Upper lobe of left lung (tissue), 6 donors: ENCODE measurements at regions not wholly inside any gene's neighbourhood (a gene's known extent, or its start where the extent isn't known, plus 50 kb on each side); places are given as distances from the start of the nearest gene placed in this dataset.

ENCODE experiments used
- ATAC-seq, 2 donors: fragments of 200-7000 bp; cut with Tn5 transposase; one replicate each; pipeline ENCODE4 v1.9.1; 2022; ENCODE audit warnings: mild to moderate bottlenecking in 2 of 2, moderate library complexity in 2 of 2; ENCODE audit not compliant: low FRiP score in 2 of 2
- DNase-seq, 2 donors: peaks; one replicate each; pipeline ENCODE4 v3.0.0-alpha.2; 2019 to 2020
- H3K27ac ChIP-seq, 4 donors: fragments of 200-600 bp; sonication (generic); one replicate each; pipeline ENCODE4 v1.5.1; 2016 to 2019
- H3K27me3 ChIP-seq, 4 donors: fragments of 200-600 bp; sonication (generic); one replicate each; pipeline ENCODE4 v1.5.1; 2017 to 2019
- H3K36me3 ChIP-seq, 4 donors: fragments of 200-600 bp; sonication (generic); one replicate each; pipeline ENCODE4 v1.5.1; 2016 to 2019
- H3K4me1 ChIP-seq, 4 donors: fragments of 200-600 bp; sonication (generic); one replicate each; pipeline ENCODE4 v1.5.1; 2018 to 2019
- H3K4me3 ChIP-seq, 4 donors: fragments of 200-600 bp; sonication (generic); one replicate each; pipeline ENCODE4 v1.5.1; 2017 to 2019; ENCODE audit warnings: mild to moderate bottlenecking in 2 of 4, moderate library complexity in 1 of 4
- H3K9me3 ChIP-seq, 4 donors: fragments of 200-600 bp; sonication (generic); one replicate each; pipeline ENCODE4 v1.5.1; 2018 to 2019
- EP300 ChIP-seq, 4 donors: sonication (generic); formaldehyde crosslinking; IDR thresholded peaks; one replicate each; pipeline ENCODE4 v1.5.1; 2017; ENCODE audit warnings: antibody characterized with exemption in 4 of 4, control low read depth in 2 of 4
- POLR2A ChIP-seq, 4 donors: fragments of 450-650 bp; IDR thresholded peaks; one replicate each; pipeline ENCODE4 v1.5.1; 2016 to 2017; ENCODE audit warnings: antibody characterized with exemption in 4 of 4, mild to moderate bottlenecking in 2 of 4
- POLR2AphosphoS5 ChIP-seq, 2 donors: sonication (generic); formaldehyde crosslinking; IDR thresholded peaks; one replicate each; pipeline ENCODE4 v1.5.1; 2017; ENCODE audit warnings: antibody characterized with exemption in 2 of 2
- WGBS, 2 donors: methylation state at CpG; one replicate each; pipeline ENCODE4 v1.1.5; 2017 to 2018; 5-methylcytosine and 5-hydroxymethylcytosine counted together
- TF ChIP-seq, protein P1 (sequence below), 6 experiments: fragments of 450-650 bp in 4 of 6; fragments of 200-600 bp in 2 of 6; sonication (generic) in 2 of 6; IDR thresholded peaks; one replicate each; pipeline ENCODE4 v1.5.1; 2016 to 2019; ENCODE audit warnings: antibody characterized with exemption in 6 of 6
- donor health status: DM: no; HTN: no; CAD: no; lungs with moderate emphysema.
- donor health status: DM: no; HTN: yes; CAD: no; lungs with severe emphysema.

DNA sequence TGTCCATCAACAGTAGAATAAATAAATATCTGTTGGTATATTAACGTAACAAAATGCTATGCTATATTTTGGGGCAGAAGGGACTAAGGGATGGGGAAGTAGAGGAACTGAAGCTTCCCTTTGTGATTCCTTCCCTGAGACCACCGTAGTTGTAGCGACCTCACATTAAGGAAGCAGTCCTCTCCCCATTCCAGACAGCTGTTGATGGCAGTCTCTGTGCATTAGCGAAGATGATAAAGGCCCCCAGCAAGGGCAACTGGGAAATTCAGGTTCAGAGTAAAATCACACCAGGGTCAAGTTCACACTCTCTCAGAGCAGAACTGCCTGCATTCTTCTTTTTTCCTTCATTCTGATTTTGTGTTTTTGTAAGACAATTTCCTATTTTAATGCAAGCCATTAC is 259.0 kb downstream of the MEX3B start:
- ATAC-seq (no peak), DNase-seq (no peak)
- WGBS, 2 donors = 78 to 87% methylated on average over 4 of the region's 4 CpGs
- Histone ChIP-seq H3K4me3 (no peak overlapping the region), H3K27ac (no peak overlapping the region), H3K4me1 (no peaks in the 10 kb centered on the region), H3K36me3 (no peaks in the 10 kb centered on the region), H3K9me3 (no peaks in the 10 kb centered on the region), H3K27me3 (no peaks in the 10 kb centered on the region)
- TF ChIP-seq POLR2A (IDR thresholded peaks at IDR 0.05) (no peak), POLR2AphosphoS5 (IDR thresholded peaks at IDR 0.05) (no peak), EP300 (IDR thresholded peaks at IDR 0.05) (no peak)
- TF ChIP-seq, protein P1, sequence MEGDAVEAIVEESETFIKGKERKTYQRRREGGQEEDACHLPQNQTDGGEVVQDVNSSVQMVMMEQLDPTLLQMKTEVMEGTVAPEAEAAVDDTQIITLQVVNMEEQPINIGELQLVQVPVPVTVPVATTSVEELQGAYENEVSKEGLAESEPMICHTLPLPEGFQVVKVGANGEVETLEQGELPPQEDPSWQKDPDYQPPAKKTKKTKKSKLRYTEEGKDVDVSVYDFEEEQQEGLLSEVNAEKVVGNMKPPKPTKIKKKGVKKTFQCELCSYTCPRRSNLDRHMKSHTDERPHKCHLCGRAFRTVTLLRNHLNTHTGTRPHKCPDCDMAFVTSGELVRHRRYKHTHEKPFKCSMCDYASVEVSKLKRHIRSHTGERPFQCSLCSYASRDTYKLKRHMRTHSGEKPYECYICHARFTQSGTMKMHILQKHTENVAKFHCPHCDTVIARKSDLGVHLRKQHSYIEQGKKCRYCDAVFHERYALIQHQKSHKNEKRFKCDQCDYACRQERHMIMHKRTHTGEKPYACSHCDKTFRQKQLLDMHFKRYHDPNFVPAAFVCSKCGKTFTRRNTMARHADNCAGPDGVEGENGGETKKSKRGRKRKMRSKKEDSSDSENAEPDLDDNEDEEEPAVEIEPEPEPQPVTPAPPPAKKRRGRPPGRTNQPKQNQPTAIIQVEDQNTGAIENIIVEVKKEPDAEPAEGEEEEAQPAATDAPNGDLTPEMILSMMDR (IDR thresholded peaks at IDR 0.05) = no peak

DNA sequence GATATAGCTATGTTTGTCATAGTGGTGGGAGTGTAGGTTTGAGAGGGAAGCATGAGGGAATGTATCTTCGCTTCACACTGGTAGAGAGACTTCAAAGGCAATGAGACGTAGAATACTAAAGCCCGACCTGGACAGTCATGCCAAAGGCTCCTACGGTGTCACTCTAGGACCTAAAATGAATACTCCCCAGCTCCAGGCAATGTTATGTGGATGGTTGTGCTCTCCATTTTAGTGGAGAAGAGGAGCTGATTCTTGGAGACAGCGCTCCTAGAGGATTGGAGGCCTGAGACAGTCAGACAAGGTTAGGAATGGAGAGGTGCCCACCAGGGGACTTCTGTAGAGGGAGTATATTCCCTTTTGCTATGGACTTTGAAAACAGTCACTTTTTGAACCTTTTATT is 260.1 kb downstream of the MEX3B start:
- no peak overlapping the region for H3K4me3 ChIP-seq
- no peaks in the 10 kb centered on the region for H3K9me3 ChIP-seq
- WGBS, 2 donors = 93 to 98% methylated on average over 4 to 5 of the region's 5 CpGs
- ATAC-seq = no peak
- no peaks in the 10 kb centered on the region for H3K27me3 ChIP-seq
- no peaks in the 10 kb centered on the region for H3K4me1 ChIP-seq
- DNase-seq = no peak
- no peak overlapping the region for H3K27ac ChIP-seq
- no peaks in the 10 kb centered on the region for H3K36me3 ChIP-seq
- TF ChIP-seq EP300 (IDR thresholded peaks at IDR 0.05) (no peak), POLR2A (IDR thresholded peaks at IDR 0.05) (no peak), POLR2AphosphoS5 (IDR thresholded peaks at IDR 0.05) (no peak)
- TF ChIP-seq, protein P1 (IDR thresholded peaks at IDR 0.05) = no peak

DNA sequence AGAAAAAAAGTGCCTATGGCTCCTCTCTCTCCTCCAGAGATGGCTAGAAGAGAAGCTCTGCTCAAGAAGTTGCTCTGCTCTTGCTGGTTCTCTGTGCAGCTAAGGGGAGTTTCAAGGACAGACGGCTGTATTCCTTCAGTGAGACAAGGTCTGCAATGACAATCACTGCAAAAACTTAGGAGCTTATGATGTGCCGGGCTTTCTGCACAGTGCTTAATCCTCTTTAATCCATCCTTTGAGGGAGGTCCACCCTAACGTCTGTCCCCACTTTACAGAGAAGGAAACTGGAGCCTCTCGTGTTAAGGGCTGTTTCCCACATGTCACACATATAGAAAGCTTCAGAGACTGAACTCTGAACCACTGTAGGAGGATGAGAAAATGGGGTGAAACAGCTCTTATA is 260.6 kb downstream of the MEX3B start:
- DNase-seq = no peak
- Histone ChIP-seq H3K27ac (no peak overlapping the region), H3K4me1 (no peaks in the 10 kb centered on the region), H3K9me3 (no peaks in the 10 kb centered on the region), H3K27me3 (no peaks in the 10 kb centered on the region), H3K36me3 (no peaks in the 10 kb centered on the region), H3K4me3 (no peak overlapping the region)
- TF ChIP-seq, protein P1 (IDR thresholded peaks at IDR 0.05) = no peak
- TF ChIP-seq POLR2AphosphoS5 (IDR thresholded peaks at IDR 0.05) (no peak), EP300 (IDR thresholded peaks at IDR 0.05) (no peak), POLR2A (IDR thresholded peaks at IDR 0.05) (no peak)
- 83 to 87% methylated on average over 3 to 4 of the region's 4 CpGs for WGBS, 2 donors
- ATAC-seq = no peak

DNA sequence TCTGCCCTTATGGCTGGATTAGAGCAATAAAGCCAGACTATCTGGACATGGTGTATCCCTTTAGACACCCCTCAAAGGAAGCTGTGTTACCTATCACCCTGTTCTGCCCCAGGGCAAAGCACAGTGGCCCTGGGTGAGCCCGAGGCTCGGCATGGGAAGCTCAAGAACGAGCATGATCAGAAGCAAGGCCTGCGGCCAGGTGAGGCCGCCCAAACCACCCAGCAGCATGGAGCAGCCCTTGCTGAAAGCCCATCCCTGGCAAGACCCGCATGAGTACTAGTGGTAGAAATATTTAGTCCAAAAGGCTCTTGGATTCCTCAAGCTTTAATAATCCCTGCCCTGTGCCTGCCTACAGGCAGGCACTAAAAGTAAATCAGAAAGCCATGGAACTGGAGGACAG is 261.1 kb downstream of the MEX3B start:
- Histone ChIP-seq H3K27ac (no peak overlapping the region), H3K4me3 (no peak overlapping the region), H3K4me1 (no peaks in the 10 kb centered on the region), H3K36me3 (no peaks in the 10 kb centered on the region), H3K27me3 (no peaks in the 10 kb centered on the region), H3K9me3 (no peaks in the 10 kb centered on the region)
- 74 to 87% methylated on average over 5 to 6 of the region's 6 CpGs for WGBS, 2 donors
- TF ChIP-seq POLR2AphosphoS5 (IDR thresholded peaks at IDR 0.05) (no peak), EP300 (IDR thresholded peaks at IDR 0.05) (no peak), POLR2A (IDR thresholded peaks at IDR 0.05) (no peak)
- TF ChIP-seq, protein P1 (IDR thresholded peaks at IDR 0.05) = no peak
- DNase-seq (peak in 1 of 2 donors; percentile 58), ATAC-seq (no peak)

DNA sequence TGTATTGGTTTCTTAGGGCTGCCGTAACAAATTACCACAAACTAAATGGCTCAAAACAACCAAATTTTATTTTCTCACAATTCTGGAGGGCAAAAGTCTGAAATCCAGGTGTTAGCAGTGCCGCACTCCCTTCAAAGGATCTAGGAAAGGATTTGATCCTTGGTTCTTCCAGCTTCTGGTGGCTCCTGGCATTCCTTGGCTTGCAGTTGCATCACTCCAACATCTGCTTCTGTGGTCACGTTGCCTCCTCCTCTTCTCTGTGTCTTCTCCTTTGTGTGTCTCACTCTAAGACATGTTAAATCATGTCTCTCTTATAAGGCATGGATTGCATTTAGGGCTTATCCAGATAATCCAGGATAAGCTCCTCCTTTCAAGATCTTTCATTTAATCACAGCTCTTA is 262.2 kb downstream of the MEX3B start:
- 82 to 85% methylated on average over 3 of the region's 3 CpGs for WGBS, 2 donors
- Histone ChIP-seq H3K4me1 (no peaks in the 10 kb centered on the region), H3K27ac (no peak overlapping the region), H3K4me3 (no peak overlapping the region), H3K27me3 (no peaks in the 10 kb centered on the region), H3K36me3 (no peaks in the 10 kb centered on the region), H3K9me3 (no peaks in the 10 kb centered on the region)
- DNase-seq = no peak
- TF ChIP-seq, protein P1 (IDR thresholded peaks at IDR 0.05) = no peak
- no peak for ATAC-seq
